CD14-positive monocyte (primary cell): ENCODE measurements at regions not wholly inside any gene's neighbourhood (a gene's known extent, or its start where the extent isn't known, plus 50 kb on each side); places are given as distances from the start of the nearest gene placed in this dataset.
A peak's percentile ranks its signal among the peaks of the same experiment; 100 is the strongest.

Experiments used
- DNase-seq, 3 donors: peaks; one replicate each; pipeline ENCODE4 v3.0.0-alpha.2; 2011 to 2022
- H2AFZ ChIP-seq: 2 replicates; pipeline ENCODE4 v1.6.0; 2012; ENCODE audit warnings: mild to moderate bottlenecking, low read depth, low read length, inconsistent platforms; ENCODE audit not compliant: insufficient read depth, poor library complexity, severe bottlenecking
- H3K27ac ChIP-seq, 2 donors: 1 replicate in 1 of 2; 2 replicates in 1 of 2; pipeline ENCODE4 v1.5.1; 2012 to 2013; ENCODE audit warnings: low read length in 2 of 2, control low read depth in 1 of 2, inconsistent platforms in 1 of 2, low read depth in 1 of 2, mild to moderate bottlenecking in 1 of 2
- H3K27me3 ChIP-seq, 2 donors: one replicate each; pipeline versions ENCODE4 v1.6.0 to v1.6.1; 2011 to 2013; ENCODE audit warnings: low read length in 2 of 2; ENCODE audit not compliant: control insufficient read depth in 2 of 2, insufficient read depth in 2 of 2
- H3K36me3 ChIP-seq, 2 donors: replicated peaks in 1 of 2; 1 replicate in 1 of 2; 2 replicates in 1 of 2; pipeline versions ENCODE4 v1.5.1 to v1.6.1; 2012 to 2013; ENCODE audit warnings: low read length in 2 of 2, control low read depth in 1 of 2, inconsistent platforms in 1 of 2, mild to moderate bottlenecking in 1 of 2; ENCODE audit not compliant: insufficient read depth in 2 of 2, control insufficient read depth in 1 of 2
- H3K4me1 ChIP-seq, 2 donors: 1 replicate in 1 of 2; 2 replicates in 1 of 2; pipeline versions ENCODE4 v1.5.1 to v1.6.1; 2012 to 2013; ENCODE audit warnings: low read length in 2 of 2, control low read depth in 1 of 2, inconsistent platforms in 1 of 2, mild to moderate bottlenecking in 1 of 2, moderate library complexity in 1 of 2; ENCODE audit not compliant: insufficient read depth in 2 of 2, control insufficient read depth in 1 of 2
- H3K4me2 ChIP-seq: replicated peaks from 2 replicates; pipeline ENCODE3; 2012; ENCODE audit warnings: low read length, moderate library complexity, mild to moderate bottlenecking; ENCODE audit not compliant: poor library complexity, severe bottlenecking; ENCODE audit errors: extremely low read depth
- H3K4me3 ChIP-seq, 3 experiments: fragments of 200-600 bp in 1 of 3; sonication (generic) in 1 of 3; replicated peaks in 1 of 3; 1 replicate in 2 of 3; 2 replicates in 1 of 3; pipeline ENCODE4 v1.5.1; 2011 to 2013; ENCODE audit warnings: low read length in 3 of 3, mild to moderate bottlenecking in 3 of 3, control low read depth in 2 of 3, low read depth in 2 of 3, inconsistent platforms in 1 of 3, moderate library complexity in 1 of 3
- H3K79me2 ChIP-seq: 2 replicates; pipeline ENCODE4 v1.6.0; 2012; ENCODE audit warnings: mild to moderate bottlenecking, control low read depth, inconsistent platforms, low read length, moderate library complexity; ENCODE audit not compliant: insufficient read depth
- H3K9ac ChIP-seq: 2 replicates; pipeline ENCODE4 v1.6.0; 2017; ENCODE audit warnings: low read length, mild to moderate bottlenecking; ENCODE audit not compliant: insufficient read depth, poor library complexity, severe bottlenecking
- H3K9me3 ChIP-seq, 2 donors: replicated peaks in 1 of 2; 1 replicate in 1 of 2; 2 replicates in 1 of 2; pipeline versions ENCODE4 v1.5.1 to v1.6.1; 2012 to 2013; ENCODE audit warnings: low read length in 2 of 2, control low read depth in 1 of 2; ENCODE audit not compliant: control insufficient read depth in 1 of 2, insufficient read depth in 1 of 2
- H4K20me1 ChIP-seq: 2 replicates; pipeline ENCODE4 v1.6.0; 2012; ENCODE audit warnings: mild to moderate bottlenecking, low read length, control low read depth, moderate library complexity; ENCODE audit not compliant: insufficient read depth
- H3K27ac Mint-ChIP-seq, 7 donors: one replicate each; pipeline ENCODE4 v1.8.0; 2020; ENCODE audit warnings: mild to moderate bottlenecking in 7 of 7, mixed read lengths in 7 of 7, moderate library complexity in 6 of 7, inconsistent platforms in 2 of 7
- H3K27me3 Mint-ChIP-seq, 3 donors: one replicate each; pipeline ENCODE4 v1.8.0; 2021 to 2022; ENCODE audit warnings: low read depth in 3 of 3, mild to moderate bottlenecking in 3 of 3, mixed read lengths in 3 of 3, moderate library complexity in 3 of 3, inconsistent platforms in 1 of 3
- H3K36me3 Mint-ChIP-seq, 2 donors: one replicate each; pipeline ENCODE4 v1.8.0; 2020; ENCODE audit warnings: mixed read lengths in 2 of 2, inconsistent platforms in 1 of 2, mild to moderate bottlenecking in 1 of 2
- H3K4me1 Mint-ChIP-seq: one replicate; pipeline ENCODE4 v1.8.0; 2020; ENCODE audit warnings: mild to moderate bottlenecking, mixed read lengths
- H3K4me3 Mint-ChIP-seq, 2 donors: one replicate each; pipeline ENCODE4 v1.8.0; 2020; ENCODE audit warnings: mild to moderate bottlenecking in 2 of 2, mixed read lengths in 2 of 2, moderate library complexity in 1 of 2
- H3K9me3 Mint-ChIP-seq, 7 donors: one replicate each; pipeline ENCODE4 v1.8.0; 2020 to 2022; ENCODE audit warnings: mixed read lengths in 7 of 7, mild to moderate bottlenecking in 6 of 7, moderate library complexity in 6 of 7, inconsistent platforms in 2 of 7
- CTCF ChIP-seq: fragments of 200-600 bp; IDR thresholded peaks from one replicate; pipeline ENCODE4 v1.8.0; 2022; ENCODE audit warnings: antibody characterized with exemption, mild to moderate bottlenecking
- WGBS: methylation state at CpG from one replicate; pipeline ENCODE4 v1.1.5; 2013; ENCODE audit warnings: missing lambda C conversion rate; ENCODE audit not compliant: insufficient coverage; 5-methylcytosine and 5-hydroxymethylcytosine counted together
- intact Hi-C, 2 donors: fragments of 100-400 bp; cut with micrococcal nuclease; formaldehyde crosslinking; loops; one replicate each; pipeline versions ENCODE4 v1.15.0 to v1.15.1; 2023

DNA sequence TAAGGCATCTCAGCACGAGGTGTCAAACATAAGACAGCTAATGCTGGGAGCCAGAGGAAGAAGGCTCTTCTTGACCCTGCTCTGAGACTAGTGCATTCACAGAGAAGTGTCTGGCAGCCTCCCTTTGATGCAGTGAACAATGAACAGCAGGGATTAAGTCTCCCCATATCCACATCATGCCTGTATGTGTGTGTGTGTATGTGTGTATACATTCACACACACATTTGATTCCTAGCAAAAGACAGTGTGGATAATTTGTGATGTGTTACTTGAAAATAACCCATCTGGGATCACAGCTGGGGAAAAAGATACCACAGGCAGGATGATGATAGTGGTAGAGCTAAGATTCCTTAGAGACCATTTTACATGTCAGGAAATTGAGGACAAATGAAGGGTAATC lies 485.9 kb upstream of the GOT2 start:
- Histone ChIP-seq H4K20me1 (no peaks in the 10 kb centered on the region), H3K4me1 (no peaks in the 10 kb centered on the region), H3K27me3 (no peaks in the 10 kb centered on the region), H3K79me2 (no peaks in the 10 kb centered on the region), H3K27ac (no peak overlapping the region), H2AFZ (no peak overlapping the region), H3K9me3 (no peaks in the 10 kb centered on the region), H3K4me2 (no peak overlapping the region), H3K4me3 (no peak overlapping the region), H3K36me3 (no peaks in the 10 kb centered on the region), H3K9ac (no peak overlapping the region)
- Mint-ChIP-seq H3K27me3 (peaks cover 0 to 2% (median 0%) of the 10 kb centered on the region in 3 donors), H3K27ac (peak overlapping the region in 1 of 7 donors; percentile 78), H3K36me3 (no peaks in the 10 kb centered on the region), H3K4me3 (no peak overlapping the region), H3K9me3 (peaks cover 0 to 5% (median 3%) of the 10 kb centered on the region in 7 donors), H3K4me1 (no peaks in the 10 kb centered on the region)
- DNase-seq, result no peak
- no peak for TF ChIP-seq CTCF
- WGBS, result 58% methylated on average over 1 of the region's 1 CpG
- intact Hi-C loops, result no loop called here

DNA sequence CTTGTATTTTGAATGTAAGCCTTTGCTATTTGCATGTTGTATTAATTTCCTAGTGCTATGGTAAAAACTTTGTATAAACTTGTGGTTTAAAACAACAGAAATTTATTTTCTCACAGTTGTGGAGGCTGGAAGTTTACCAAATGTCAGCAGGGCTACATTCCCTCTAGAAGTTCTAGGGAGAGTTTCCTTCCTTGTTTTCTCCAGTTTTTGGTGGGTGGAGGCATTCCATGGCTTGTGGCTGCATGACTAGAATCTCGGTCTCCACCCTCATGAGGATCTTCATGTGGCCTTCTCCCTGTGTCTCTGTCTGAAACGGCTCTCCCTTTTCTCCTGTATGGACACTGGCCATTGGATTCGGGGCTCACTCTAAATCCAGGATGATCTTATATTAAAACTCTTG lies 482.2 kb upstream of the GOT2 start:
- H3K27ac Mint-ChIP-seq, result peak overlapping the region in 1 of 7 donors; percentile 3
- Histone ChIP-seq H3K27me3 (no peaks in the 10 kb centered on the region), H4K20me1 (no peaks in the 10 kb centered on the region), H2AFZ (no peak overlapping the region), H3K79me2 (no peaks in the 10 kb centered on the region), H3K9ac (no peak overlapping the region), H3K4me1 (no peaks in the 10 kb centered on the region), H3K4me3 (no peak overlapping the region), H3K36me3 (no peaks in the 10 kb centered on the region), H3K9me3 (no peaks in the 10 kb centered on the region), H3K4me2 (no peak overlapping the region), H3K27ac (no peak overlapping the region)
- H3K27me3 Mint-ChIP-seq, result peaks cover 0 to 2% (median 0%) of the 10 kb centered on the region in 3 donors
- DNase-seq, result no peak
- no peaks in the 10 kb centered on the region for H3K36me3 Mint-ChIP-seq
- peaks cover 2% of the 10 kb centered on the region for H3K4me1 Mint-ChIP-seq
- H3K4me3 Mint-ChIP-seq, result no peak overlapping the region
- intact Hi-C loops, result no loop called here
- TF ChIP-seq CTCF, result no peak
- peaks cover 0 to 5% (median 3%) of the 10 kb centered on the region in 7 donors for H3K9me3 Mint-ChIP-seq
- 100% methylated on average over 1 of the region's 3 CpGs for WGBS
